OCI-LY7 (cell line): ENCODE measurements at regions not wholly inside any gene's neighbourhood (a gene's known extent, or its start where the extent isn't known, plus 50 kb on each side); places are given as distances from the start of the nearest gene placed in this dataset.

ENCODE experiments used
- BruUV-seq: library from RNA; stranded (reverse); fragments of 400-500 nt; replicated peaks from 2 replicates; lab custom pipeline; 2021; lab: Mats Ljungman, UMichigan
- CTCF ChIA-PET: fragments of 300-600 bp; sonication (Branson Sonifier 250); formaldehyde crosslinking; loops from one replicate; lab custom pipeline; 2022; ENCODE audit warnings: antibody characterized with exemption; ENCODE audit not compliant: unreplicated experiment; lab: Charles Lee
- POLR2A ChIA-PET: fragments of 300-600 bp; sonication (Branson Sonifier 250); formaldehyde crosslinking; loops from one replicate; lab custom pipeline; 2022; ENCODE audit warnings: antibody characterized with exemption; lab: Charles Lee
- DNase-seq: peaks from one replicate; pipeline ENCODE4 v3.0.0-alpha.2; 2015; ENCODE audit warnings: low spot score
- H2AFZ ChIP-seq: fragments of 200-600 bp; sonication (generic), shearing (Covaris generic); 2 replicates; pipeline ENCODE4 v1.6.1; 2014; ENCODE audit warnings: mild to moderate bottlenecking, antibody characterized with exemption, low read length, moderate library complexity
- H3K27ac ChIP-seq: fragments of 200-600 bp; sonication (generic); 2 replicates; pipeline ENCODE4 v1.5.1; 2014; ENCODE audit warnings: mixed run types, low read depth, mild to moderate bottlenecking, moderate library complexity, low read length, inconsistent platforms; ENCODE audit not compliant: poor library complexity, severe bottlenecking
- H3K36me3 ChIP-seq: fragments of 200-600 bp; sonication (generic); 2 replicates; pipeline ENCODE4 v1.6.1; 2014; ENCODE audit warnings: mild to moderate bottlenecking, antibody characterized with exemption, low read length, moderate library complexity, mixed read lengths; ENCODE audit not compliant: insufficient read depth
- H3K4me1 ChIP-seq: fragments of 200-600 bp; sonication (generic); 2 replicates; pipeline ENCODE4 v1.5.1; 2014; ENCODE audit warnings: mild to moderate bottlenecking, low read length; ENCODE audit not compliant: insufficient read depth, poor library complexity, severe bottlenecking
- H3K4me2 ChIP-seq: fragments of 200-600 bp; sonication (generic); 2 replicates; pipeline ENCODE4 v1.6.1; 2014; ENCODE audit warnings: mild to moderate bottlenecking, low read length
- H3K4me3 ChIP-seq: fragments of 200-600 bp; sonication (generic); 2 replicates; pipeline ENCODE4 v1.5.1; 2014; ENCODE audit warnings: mild to moderate bottlenecking, low read depth, low read length; ENCODE audit not compliant: poor library complexity, severe bottlenecking
- H3K79me2 ChIP-seq: fragments of 200-600 bp; sonication (generic); 2 replicates; pipeline ENCODE4 v1.6.1; 2016; ENCODE audit warnings: low read depth, mild to moderate bottlenecking, low read length, moderate library complexity, mixed read lengths; ENCODE audit not compliant: insufficient read depth
- H3K9me2 ChIP-seq: fragments of 200-600 bp; sonication (generic); 2 replicates; pipeline ENCODE4 v1.6.1; 2016; ENCODE audit warnings: mild to moderate bottlenecking, low read length, mixed read lengths; ENCODE audit not compliant: insufficient read depth
- H3K9me3 ChIP-seq: fragments of 200-600 bp; sonication (generic); 2 replicates; pipeline ENCODE4 v1.6.1; 2014; ENCODE audit warnings: mild to moderate bottlenecking, mixed run types, low read length, mixed read lengths
- H4K20me1 ChIP-seq: fragments of 200-600 bp; sonication (generic); 2 replicates; pipeline ENCODE4 v1.6.1; 2014; ENCODE audit warnings: mild to moderate bottlenecking, antibody characterized with exemption, low read length, moderate library complexity, mixed read lengths; ENCODE audit not compliant: insufficient read depth
- EZH2phosphoT487 ChIP-seq: fragments of 200-600 bp; sonication (generic); IDR thresholded peaks from 2 replicates; pipeline ENCODE4 v1.6.1; 2018; ENCODE audit warnings: low read depth, borderline replicate concordance, mild to moderate bottlenecking, mixed run types, antibody characterized with exemption, low read length, moderate library complexity, mixed read lengths
- intact Hi-C: fragments of 100-400 bp; cut with micrococcal nuclease; formaldehyde crosslinking; loops from one replicate; pipeline ENCODE4 v1.10.0; 2022; ENCODE audit not compliant: unreplicated experiment
- TF ChIP-seq, protein P1 (sequence below): fragments of 200-600 bp; sonication (generic); conservative IDR thresholded peaks from 2 replicates; pipeline ENCODE4 v1.5.1; 2014; ENCODE audit warnings: mild to moderate bottlenecking, antibody characterized with exemption, low read length, moderate library complexity, mixed read lengths

DNA sequence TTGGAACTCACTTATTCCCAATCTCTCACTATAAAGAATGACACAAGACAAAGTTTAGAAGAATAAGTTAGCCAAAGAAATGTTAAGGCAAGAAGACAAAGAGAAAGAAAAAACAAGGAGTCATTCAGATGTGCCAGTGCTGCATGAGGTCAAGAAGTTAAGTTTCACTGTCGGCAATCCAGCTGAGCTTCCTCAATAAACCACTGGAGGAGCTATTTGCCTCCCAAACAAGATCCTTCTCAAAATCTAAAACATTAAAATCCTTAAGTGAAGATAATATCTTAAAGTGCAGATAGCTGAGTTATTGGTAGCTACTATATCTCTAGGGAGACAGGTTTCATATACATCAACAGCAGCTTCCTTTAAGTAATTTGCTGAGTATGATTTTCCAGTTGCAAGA, 512.3 kb downstream of the HDGFL1 start:
- Histone ChIP-seq H3K27ac (no peak overlapping the region), H3K4me1 (no peaks in the 10 kb centered on the region), H3K4me2 (no peak overlapping the region), H3K79me2 (no peaks in the 10 kb centered on the region), H2AFZ (no peak overlapping the region), H3K9me3 (no peaks in the 10 kb centered on the region), H3K4me3 (no peak overlapping the region), H4K20me1 (no peaks in the 10 kb centered on the region), H3K9me2 (no peaks in the 10 kb centered on the region), H3K36me3 (no peaks in the 10 kb centered on the region)
- no TSS peak for BruUV-seq
- ChIA-PET POLR2A (no interaction called here), CTCF (no interaction called here)
- TF ChIP-seq, protein P1, sequence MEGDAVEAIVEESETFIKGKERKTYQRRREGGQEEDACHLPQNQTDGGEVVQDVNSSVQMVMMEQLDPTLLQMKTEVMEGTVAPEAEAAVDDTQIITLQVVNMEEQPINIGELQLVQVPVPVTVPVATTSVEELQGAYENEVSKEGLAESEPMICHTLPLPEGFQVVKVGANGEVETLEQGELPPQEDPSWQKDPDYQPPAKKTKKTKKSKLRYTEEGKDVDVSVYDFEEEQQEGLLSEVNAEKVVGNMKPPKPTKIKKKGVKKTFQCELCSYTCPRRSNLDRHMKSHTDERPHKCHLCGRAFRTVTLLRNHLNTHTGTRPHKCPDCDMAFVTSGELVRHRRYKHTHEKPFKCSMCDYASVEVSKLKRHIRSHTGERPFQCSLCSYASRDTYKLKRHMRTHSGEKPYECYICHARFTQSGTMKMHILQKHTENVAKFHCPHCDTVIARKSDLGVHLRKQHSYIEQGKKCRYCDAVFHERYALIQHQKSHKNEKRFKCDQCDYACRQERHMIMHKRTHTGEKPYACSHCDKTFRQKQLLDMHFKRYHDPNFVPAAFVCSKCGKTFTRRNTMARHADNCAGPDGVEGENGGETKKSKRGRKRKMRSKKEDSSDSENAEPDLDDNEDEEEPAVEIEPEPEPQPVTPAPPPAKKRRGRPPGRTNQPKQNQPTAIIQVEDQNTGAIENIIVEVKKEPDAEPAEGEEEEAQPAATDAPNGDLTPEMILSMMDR = peak; percentile 36
- no peak for TF ChIP-seq EZH2phosphoT487
- DNase-seq = no peak
- intact Hi-C loops = no loop called here

DNA sequence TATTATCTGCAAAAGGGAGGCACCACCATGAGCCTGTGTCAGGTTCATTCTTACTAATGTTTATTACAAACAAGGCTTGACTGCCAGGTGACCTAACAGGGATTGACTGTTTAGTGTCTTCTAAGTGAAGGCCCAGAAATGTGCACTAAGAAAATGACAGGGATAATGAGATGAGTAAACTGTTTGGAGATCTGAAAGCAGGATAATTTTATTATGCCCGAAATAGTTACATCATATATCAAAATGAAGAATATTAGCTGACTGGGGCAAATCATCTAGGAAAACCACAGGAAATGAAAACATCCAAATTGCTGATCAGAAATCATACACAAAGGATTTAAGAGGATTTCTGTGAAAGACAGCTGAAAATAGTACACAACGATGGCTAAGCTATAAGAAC, 516.7 kb downstream of the HDGFL1 start:
- ChIA-PET POLR2A (no interaction called here), CTCF (no interaction called here)
- H3K36me3 ChIP-seq = no peaks in the 10 kb centered on the region
- BruUV-seq = no TSS peak
- H2AFZ ChIP-seq = no peak overlapping the region
- H3K9me3 ChIP-seq = no peaks in the 10 kb centered on the region
- no peak overlapping the region for H3K4me3 ChIP-seq
- no peaks in the 10 kb centered on the region for H3K4me1 ChIP-seq
- intact Hi-C loops = no loop called here
- H3K4me2 ChIP-seq = no peak overlapping the region
- TF ChIP-seq, protein P1 = no peak
- no peak for TF ChIP-seq EZH2phosphoT487
- DNase-seq = no peak
- no peaks in the 10 kb centered on the region for H3K9me2 ChIP-seq
- no peaks in the 10 kb centered on the region for H3K79me2 ChIP-seq
- H4K20me1 ChIP-seq = no peaks in the 10 kb centered on the region
- H3K27ac ChIP-seq = no peak overlapping the region

DNA sequence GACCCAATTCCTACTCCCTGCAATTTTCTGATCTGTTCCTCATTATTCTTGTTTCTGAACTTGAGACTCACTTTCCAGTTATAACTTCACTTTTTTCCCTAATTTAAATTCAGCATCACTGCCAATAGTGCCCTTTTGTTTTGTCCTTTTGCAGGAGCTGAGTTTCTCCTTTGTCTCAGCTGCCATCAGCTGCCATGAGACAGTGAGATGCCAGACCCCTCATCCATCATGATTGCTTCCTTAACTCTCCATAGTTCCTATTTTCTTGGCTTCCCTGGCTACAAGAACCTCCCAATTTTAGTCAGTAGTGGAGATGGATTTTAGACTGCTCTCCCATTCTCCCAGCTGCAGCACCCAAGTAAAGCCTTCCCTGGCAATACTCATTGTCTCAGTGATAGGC, 518.1 kb downstream of the HDGFL1 start:
- Histone ChIP-seq H3K4me3 (no peak overlapping the region), H3K27ac (no peak overlapping the region), H3K36me3 (no peaks in the 10 kb centered on the region), H3K9me2 (no peaks in the 10 kb centered on the region), H3K9me3 (no peaks in the 10 kb centered on the region), H4K20me1 (no peaks in the 10 kb centered on the region), H3K4me2 (no peak overlapping the region), H2AFZ (no peak overlapping the region), H3K4me1 (no peaks in the 10 kb centered on the region), H3K79me2 (no peaks in the 10 kb centered on the region)
- ChIA-PET POLR2A (no interaction called here), CTCF (no interaction called here)
- intact Hi-C loops = no loop called here
- TF ChIP-seq EZH2phosphoT487 = no peak
- TF ChIP-seq, protein P1 = no peak
- DNase-seq = no peak
- no TSS peak for BruUV-seq
